COR-L47 (cell line): ENCODE measurements at regions not wholly inside any gene's neighbourhood (a gene's known extent, or its start where the extent isn't known, plus 50 kb on each side); places are given as distances from the start of the nearest gene placed in this dataset.

Experiments
- DNase-seq: peaks from one replicate; lab custom pipeline; 2025; lab: John Stamatoyannopoulos, UW

- DNase-seq, result no peak
These were observed 158.1 kb upstream of the FOXQ1 start for GRCh38 chr6:1153696-1154245.

- DNase-seq, result no peak
These were observed 165.4 kb upstream of the FOXQ1 start for GRCh38 chr6:1146500-1146899.

- DNase-seq, result no peak
These were observed 166.1 kb upstream of the FOXQ1 start for GRCh38 chr6:1145768-1146218.

GRCh38 chr6:1144842-1145767 is 166.8 kb upstream of the FOXQ1 start:
- no peak for DNase-seq

GRCh38 chr6:1143655-1144054 is 168.2 kb upstream of the FOXQ1 start:
- DNase-seq, result no peak

GRCh38 chr6:1139155-1139890 is 172.6 kb upstream of the FOXQ1 start:
- no peak for DNase-seq

GRCh38 chr6:1137849-1138248 is 174.0 kb upstream of the FOXQ1 start:
- no peak for DNase-seq

GRCh38 chr6:1136827-1137226 is 175.1 kb upstream of the FOXQ1 start:
- DNase-seq, result no peak

GRCh38 chr6:1136415-1136774 is 175.5 kb upstream of the FOXQ1 start:
- DNase-seq, result no peak

- DNase-seq, result no peak
These were observed 176.0 kb upstream of the FOXQ1 start for GRCh38 chr6:1135726-1136414.

GRCh38 chr6:1131285-1132079 is 180.4 kb upstream of the FOXQ1 start:
- DNase-seq, result no peak

- DNase-seq, result no peak
These were observed 181.2 kb upstream of the FOXQ1 start for GRCh38 chr6:1130709-1131108.

- no peak for DNase-seq
These were observed 182.8 kb upstream of the FOXQ1 start for GRCh38 chr6:1129131-1129530.

- no peak for DNase-seq
These were observed 184.2 kb upstream of the FOXQ1 start for GRCh38 chr6:1127597-1128288.

GRCh38 chr6:1127129-1127528 is 184.8 kb upstream of the FOXQ1 start:
- no peak for DNase-seq

- no peak for DNase-seq
These were observed 185.9 kb upstream of the FOXQ1 start for GRCh38 chr6:1126036-1126435.

GRCh38 chr6:1125297-1125696 is 186.6 kb upstream of the FOXQ1 start:
- no peak for DNase-seq

- no peak for DNase-seq
These were observed 187.0 kb upstream of the FOXQ1 start for GRCh38 chr6:1124885-1125284.

- no peak for DNase-seq
These were observed 188.2 kb upstream of the FOXQ1 start for GRCh38 chr6:1123386-1124375.

- no peak for DNase-seq
These were observed 189.8 kb upstream of the FOXQ1 start for GRCh38 chr6:1122083-1122482.
